AG09319 (cell line): ENCODE measurements at regions not wholly inside any gene's neighbourhood (a gene's known extent, or its start where the extent isn't known, plus 50 kb on each side); places are given as distances from the start of the nearest gene placed in this dataset.
"Not testable (repeated sequence)": the region's sequence is repeated elsewhere in the genome, so short reads cannot be mapped to it uniquely, and the experiment has no call there.

ENCODE experiments used
- DNase-seq: peaks from one replicate; pipeline ENCODE4 v3.0.0-alpha.2; 2010; ENCODE audit warnings: low read depth; ENCODE audit errors: extremely low read depth
- TF ChIP-seq, protein P1 (sequence below): IDR thresholded peaks from 2 replicates; pipeline ENCODE4 v1.5.1; 2011; ENCODE audit warnings: low read depth, mild to moderate bottlenecking, inconsistent platforms, low read length, moderate library complexity

DNA sequence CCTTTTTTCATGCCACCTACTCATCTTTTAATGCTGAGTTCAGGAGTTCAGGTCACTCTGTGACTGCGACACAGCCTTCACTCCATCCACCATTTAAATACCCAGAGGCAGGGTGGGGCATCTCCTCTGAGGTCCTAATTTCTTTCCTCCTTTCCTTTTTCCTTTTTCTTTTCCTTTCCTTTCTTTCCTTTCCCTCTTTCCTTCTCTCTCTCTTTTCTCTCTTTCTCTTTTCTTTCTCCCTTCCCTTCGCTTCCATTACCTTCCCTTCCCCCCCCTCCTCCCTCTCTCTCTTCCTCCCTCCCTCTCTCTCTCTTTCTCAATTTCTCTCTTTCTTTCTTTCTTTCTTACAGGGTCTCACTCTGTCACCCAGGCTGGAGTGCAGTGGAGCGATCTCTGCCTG is 145.9 kb upstream of the SVIL start:
- DNase-seq, result no peak
- TF ChIP-seq, protein P1, sequence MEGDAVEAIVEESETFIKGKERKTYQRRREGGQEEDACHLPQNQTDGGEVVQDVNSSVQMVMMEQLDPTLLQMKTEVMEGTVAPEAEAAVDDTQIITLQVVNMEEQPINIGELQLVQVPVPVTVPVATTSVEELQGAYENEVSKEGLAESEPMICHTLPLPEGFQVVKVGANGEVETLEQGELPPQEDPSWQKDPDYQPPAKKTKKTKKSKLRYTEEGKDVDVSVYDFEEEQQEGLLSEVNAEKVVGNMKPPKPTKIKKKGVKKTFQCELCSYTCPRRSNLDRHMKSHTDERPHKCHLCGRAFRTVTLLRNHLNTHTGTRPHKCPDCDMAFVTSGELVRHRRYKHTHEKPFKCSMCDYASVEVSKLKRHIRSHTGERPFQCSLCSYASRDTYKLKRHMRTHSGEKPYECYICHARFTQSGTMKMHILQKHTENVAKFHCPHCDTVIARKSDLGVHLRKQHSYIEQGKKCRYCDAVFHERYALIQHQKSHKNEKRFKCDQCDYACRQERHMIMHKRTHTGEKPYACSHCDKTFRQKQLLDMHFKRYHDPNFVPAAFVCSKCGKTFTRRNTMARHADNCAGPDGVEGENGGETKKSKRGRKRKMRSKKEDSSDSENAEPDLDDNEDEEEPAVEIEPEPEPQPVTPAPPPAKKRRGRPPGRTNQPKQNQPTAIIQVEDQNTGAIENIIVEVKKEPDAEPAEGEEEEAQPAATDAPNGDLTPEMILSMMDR, result no peak

DNA sequence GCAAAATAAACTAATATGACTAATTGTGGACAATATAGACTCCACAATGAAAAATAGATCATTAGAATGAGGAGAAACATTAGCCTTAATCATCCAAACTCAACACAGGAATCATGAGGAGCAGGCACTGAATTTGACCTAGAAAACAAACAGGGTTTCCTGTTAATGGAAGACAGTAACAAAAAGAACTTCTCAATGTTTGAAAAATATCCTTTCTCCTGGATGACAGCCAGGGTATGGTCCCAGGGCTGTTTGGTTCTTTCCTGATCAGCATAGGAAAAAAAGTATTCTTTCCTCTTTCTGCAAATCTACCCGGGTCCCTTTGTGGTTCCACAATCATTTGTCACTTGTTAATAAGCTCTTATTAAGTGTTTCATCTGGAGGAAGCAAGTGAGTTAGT is 145.3 kb upstream of the SVIL start:
- no peak for DNase-seq
- TF ChIP-seq, protein P1, result no peak

DNA sequence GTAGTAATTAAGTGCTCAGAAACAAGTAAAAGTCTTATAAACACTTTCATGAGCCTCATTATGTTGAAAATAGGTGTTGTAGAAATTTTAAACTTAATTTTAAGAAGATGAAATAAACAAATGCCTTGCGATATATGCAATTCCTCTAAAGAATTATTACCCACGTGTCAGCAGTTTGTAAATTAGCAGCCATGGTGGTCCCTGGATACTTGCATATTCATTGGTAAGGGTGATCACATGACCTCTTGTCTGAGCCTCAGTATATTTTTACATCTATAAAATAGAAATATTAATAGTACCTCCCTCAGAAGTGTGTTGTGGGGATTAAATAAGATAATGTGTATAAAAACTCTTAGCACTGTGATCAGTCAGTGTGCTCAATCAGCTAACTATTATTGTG is 141.5 kb upstream of the SVIL start:
- DNase-seq, result no peak

DNA sequence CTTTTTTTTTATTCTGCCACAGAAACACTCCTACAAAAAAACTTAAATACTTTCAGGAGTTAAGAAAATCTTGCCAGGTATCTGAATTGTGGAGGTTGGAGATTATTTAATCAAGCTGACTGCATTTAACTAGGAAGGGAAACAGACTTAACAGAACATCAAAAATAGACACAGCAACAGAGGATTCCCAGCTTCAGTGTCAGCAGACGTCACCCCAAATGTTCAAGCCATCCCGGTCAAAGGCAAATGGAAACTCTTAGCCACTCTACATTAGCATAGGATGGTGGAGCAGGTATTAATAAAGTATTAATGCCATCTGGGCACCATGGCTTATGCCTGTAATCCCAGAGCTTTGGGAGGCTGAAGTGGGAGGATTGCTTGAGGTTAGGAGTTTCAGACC is 139.7 kb upstream of the SVIL start:
- TF ChIP-seq, protein P1, result no peak
- DNase-seq, result no peak

More for the DNA sequence above, 141.5 kb upstream of the SVIL start:
- TF ChIP-seq, protein P1, result no peak

DNA sequence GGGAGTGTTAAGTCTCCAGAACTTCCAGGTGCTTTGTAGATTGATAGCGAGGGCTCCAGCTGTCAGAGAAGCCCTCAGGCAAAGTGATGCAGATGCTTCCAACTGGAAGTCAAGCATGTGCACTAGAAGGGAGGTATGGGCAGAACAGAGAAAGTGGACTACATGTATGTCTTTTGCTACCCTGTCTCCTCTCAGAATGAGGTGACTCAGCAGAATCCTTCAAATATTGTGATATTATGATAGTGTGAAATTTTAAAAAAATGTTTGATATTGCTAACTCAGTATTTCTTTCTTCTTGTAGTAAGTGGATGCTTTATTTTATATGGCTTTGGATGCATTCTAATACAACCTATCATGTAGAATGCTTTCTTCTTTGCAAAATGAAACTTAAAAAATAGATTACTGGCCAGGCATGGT is 138.9 kb upstream of the SVIL start:
- DNase-seq, result no peak
- TF ChIP-seq, protein P1, result no peak

DNA sequence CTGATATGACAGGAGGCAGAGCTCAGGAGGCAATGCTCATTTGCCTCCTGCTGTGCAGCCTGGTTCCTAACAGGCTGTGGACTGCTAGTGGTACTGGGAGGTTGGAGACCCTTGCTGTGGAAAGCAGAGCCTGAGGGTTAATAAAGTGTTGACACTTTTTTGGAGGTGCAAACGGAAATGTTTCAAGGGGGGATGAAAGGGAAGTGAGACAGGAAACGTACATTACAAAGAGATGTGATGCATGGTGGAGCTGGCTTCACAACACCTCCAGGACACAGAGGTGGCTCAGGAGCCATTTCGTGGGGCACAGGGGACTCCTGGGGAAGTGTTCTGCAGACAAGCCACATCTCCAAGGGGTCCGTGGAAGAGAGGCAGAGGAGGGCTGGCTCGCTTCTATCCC is 137.6 kb upstream of the SVIL start:
- TF ChIP-seq, protein P1, result no peak
- DNase-seq, result no peak

DNA sequence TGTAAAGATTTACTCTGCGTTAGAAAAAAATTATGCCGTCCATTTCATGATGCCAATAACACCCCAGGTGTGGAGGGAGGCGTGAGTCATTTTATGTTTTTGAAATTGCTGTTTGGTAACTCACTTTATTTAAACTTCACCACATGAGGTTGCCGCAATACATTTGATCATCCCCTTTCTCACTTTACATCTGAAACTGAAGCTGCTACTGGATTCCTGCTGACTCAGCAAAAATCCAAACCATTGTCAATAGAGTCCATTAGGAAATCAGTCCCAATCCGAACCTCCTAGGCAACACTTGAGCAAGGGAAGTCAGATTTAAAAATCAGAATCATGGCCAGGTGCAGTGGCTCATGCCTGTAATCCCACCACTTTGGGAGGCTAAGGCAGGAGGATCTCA is 136.6 kb upstream of the SVIL start:
- TF ChIP-seq, protein P1, result no peak

DNA sequence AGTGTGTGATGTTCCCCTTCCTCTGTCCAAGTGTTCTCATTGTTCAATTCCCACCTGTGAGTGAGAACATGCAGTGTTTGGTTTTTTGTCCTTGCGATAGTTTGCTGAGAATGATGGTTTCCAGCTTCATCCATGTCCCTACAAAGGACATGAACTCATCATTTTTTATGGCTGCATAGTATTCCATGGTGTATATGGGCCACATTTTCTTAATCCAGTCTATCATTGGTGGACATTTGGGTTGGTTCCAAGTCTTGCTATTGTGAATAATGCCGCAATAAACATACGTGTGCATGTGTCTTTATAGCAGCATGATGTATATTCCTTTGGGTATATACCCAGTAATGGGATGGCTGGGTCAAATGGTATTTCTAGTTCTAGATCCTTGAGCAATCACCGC is 134.5 kb upstream of the SVIL start:
- DNase-seq, result not testable (repeated sequence)

More for the DNA sequence above, 136.6 kb upstream of the SVIL start:
- DNase-seq, result no peak
